ENCODE measurements at regions not wholly inside any gene's neighbourhood (a gene's known extent, or its start where the extent isn't known, plus 50 kb on each side); places are given as distances from the start of the nearest gene placed in this dataset.

GRCh38 chr10:10010397-10010796, 1007.3 kb upstream of the CELF2 start:
- Mint-ChIP-seq H3K36me3 (no peaks in the 10 kb centered on the region), H3K27ac (no peak overlapping the region), H3K4me3 (no peak overlapping the region), H3K27me3 (peaks cover 0 to 7% of the 10 kb centered on the region in 2 donors), H3K9me3 (no peaks in the 10 kb centered on the region), H3K4me1 (no peaks in the 10 kb centered on the region)
- no peaks in the 10 kb centered on the region for H3K27me3 ChIP-seq (replicated peaks in 1 of 2; ENCODE audit: control insufficient read depth in 2 of 2, extremely low read depth in 1 of 2, insufficient read depth in 2 of 2, low read length in 1 of 2)
- ChIA-PET CTCF (no interaction called here), POLR2A (no interaction called here)
- H3K36me3 ChIP-seq (ENCODE audit: control insufficient read depth in 2 of 2, extremely low read depth in 1 of 2, insufficient read depth in 1 of 2, low read length in 1 of 2) = no peaks in the 10 kb centered on the region
- no peaks in the 10 kb centered on the region for H3K4me1 ChIP-seq (ENCODE audit: control insufficient read depth in 1 of 2, extremely low read depth in 1 of 2, insufficient read depth in 2 of 2, low read length in 2 of 2)
- no peak overlapping the region for H3K27ac ChIP-seq (ENCODE audit: low read length)
- no peak overlapping the region for H3K4me3 ChIP-seq (ENCODE audit: control insufficient read depth in 1 of 2, extremely low read depth in 1 of 2, low read length in 1 of 2)
- ATAC-seq (replicated peaks in 1 of 4) (no peak), DNase-seq (no peak)
- WGBS (ENCODE audit: insufficient coverage) = no CpG with 5 or more reads among the region's 2 CpGs
- no peaks in the 10 kb centered on the region for H3K9me3 ChIP-seq

GRCh38 chr10:10014846-10015245, 1002.8 kb upstream of the CELF2 start:
- no peaks in the 10 kb centered on the region for H3K27me3 ChIP-seq (replicated peaks in 1 of 2; ENCODE audit: control insufficient read depth in 2 of 2, extremely low read depth in 1 of 2, insufficient read depth in 2 of 2, low read length in 1 of 2)
- no peaks in the 10 kb centered on the region for H3K9me3 ChIP-seq
- H3K27ac Mint-ChIP-seq = no peak overlapping the region
- 100% methylated on average over 1 of the region's 1 CpG for WGBS (ENCODE audit: insufficient coverage)
- no peak for DNase-seq
- H3K4me3 ChIP-seq (ENCODE audit: control insufficient read depth in 1 of 2, extremely low read depth in 1 of 2, low read length in 1 of 2) = no peak overlapping the region
- no peaks in the 10 kb centered on the region for H3K36me3 ChIP-seq (ENCODE audit: control insufficient read depth in 2 of 2, extremely low read depth in 1 of 2, insufficient read depth in 1 of 2, low read length in 1 of 2)
- H3K9me3 Mint-ChIP-seq = peaks cover 0 to 7% (median 4%) of the 10 kb centered on the region in 3 donors
- H3K4me1 ChIP-seq (ENCODE audit: control insufficient read depth in 1 of 2, extremely low read depth in 1 of 2, insufficient read depth in 2 of 2, low read length in 2 of 2) = no peaks in the 10 kb centered on the region
- H3K4me1 Mint-ChIP-seq = no peaks in the 10 kb centered on the region
- H3K27me3 Mint-ChIP-seq = peaks cover 0 to 6% of the 10 kb centered on the region in 2 donors
- H3K4me3 Mint-ChIP-seq = no peak overlapping the region
- no peaks in the 10 kb centered on the region for H3K36me3 Mint-ChIP-seq
- no peak for ATAC-seq (replicated peaks in 1 of 4)
- H3K27ac ChIP-seq (ENCODE audit: low read length) = no peak overlapping the region
- ChIA-PET CTCF (no interaction called here), POLR2A (no interaction called here)

GRCh38 chr10:10017716-10018115, 1000.0 kb upstream of the CELF2 start:
- ChIA-PET CTCF (no interaction called here), POLR2A (no interaction called here)
- no peaks in the 10 kb centered on the region for H3K4me1 ChIP-seq (ENCODE audit: control insufficient read depth in 1 of 2, extremely low read depth in 1 of 2, insufficient read depth in 2 of 2, low read length in 2 of 2)
- no peak overlapping the region for H3K27ac ChIP-seq (ENCODE audit: low read length)
- H3K36me3 Mint-ChIP-seq = no peaks in the 10 kb centered on the region
- no peak overlapping the region for H3K4me3 ChIP-seq (ENCODE audit: control insufficient read depth in 1 of 2, extremely low read depth in 1 of 2, low read length in 1 of 2)
- H3K36me3 ChIP-seq (ENCODE audit: control insufficient read depth in 2 of 2, extremely low read depth in 1 of 2, insufficient read depth in 1 of 2, low read length in 1 of 2) = no peaks in the 10 kb centered on the region
- no peaks in the 10 kb centered on the region for H3K4me1 Mint-ChIP-seq
- no peak overlapping the region for H3K27ac Mint-ChIP-seq
- 100% methylated on average over 2 of the region's 5 CpGs for WGBS (ENCODE audit: insufficient coverage)
- peaks cover 0 to 6% of the 10 kb centered on the region in 2 donors for H3K27me3 Mint-ChIP-seq
- H3K4me3 Mint-ChIP-seq = no peak overlapping the region
- H3K27me3 ChIP-seq (replicated peaks in 1 of 2; ENCODE audit: control insufficient read depth in 2 of 2, extremely low read depth in 1 of 2, insufficient read depth in 2 of 2, low read length in 1 of 2) = no peaks in the 10 kb centered on the region
- no peaks in the 10 kb centered on the region for H3K9me3 ChIP-seq
- H3K9me3 Mint-ChIP-seq = peaks cover 8 to 14% (median 10%) of the 10 kb centered on the region in 3 donors
- DNase-seq (no peak), ATAC-seq (replicated peaks in 1 of 4) (no peak)

GRCh38 chr10:10020945-10021344, 996.7 kb upstream of the CELF2 start:
- Mint-ChIP-seq H3K27ac (no peak overlapping the region), H3K4me3 (no peak overlapping the region), H3K4me1 (no peaks in the 10 kb centered on the region), H3K36me3 (no peaks in the 10 kb centered on the region), H3K27me3 (peaks cover 0 to 9% of the 10 kb centered on the region in 2 donors), H3K9me3 (peaks cover 8 to 19% (median 10%) of the 10 kb centered on the region in 3 donors)
- no peak overlapping the region for H3K27ac ChIP-seq (ENCODE audit: low read length)
- ATAC-seq (replicated peaks in 1 of 4) (no peak), DNase-seq (no peak)
- no peaks in the 10 kb centered on the region for H3K27me3 ChIP-seq (replicated peaks in 1 of 2; ENCODE audit: control insufficient read depth in 2 of 2, extremely low read depth in 1 of 2, insufficient read depth in 2 of 2, low read length in 1 of 2)
- CTCF ChIA-PET = no interaction called here
- 80% methylated on average over 1 of the region's 1 CpG for WGBS (ENCODE audit: insufficient coverage)
- no peaks in the 10 kb centered on the region for H3K9me3 ChIP-seq
- no peak overlapping the region for H3K4me3 ChIP-seq (ENCODE audit: control insufficient read depth in 1 of 2, extremely low read depth in 1 of 2, low read length in 1 of 2)
- H3K36me3 ChIP-seq (ENCODE audit: control insufficient read depth in 2 of 2, extremely low read depth in 1 of 2, insufficient read depth in 1 of 2, low read length in 1 of 2) = no peaks in the 10 kb centered on the region
- H3K4me1 ChIP-seq (ENCODE audit: control insufficient read depth in 1 of 2, extremely low read depth in 1 of 2, insufficient read depth in 2 of 2, low read length in 2 of 2) = no peaks in the 10 kb centered on the region
- POLR2A ChIA-PET = interaction anchor here in 1 of 2 donors (0.6 kb wide), 1 partner anchor 16 kb away, joined by 4 read pairs; no protein-coding TSS in a partner anchor

- H3K4me1 ChIP-seq (ENCODE audit: control insufficient read depth in 1 of 2, extremely low read depth in 1 of 2, insufficient read depth in 2 of 2, low read length in 2 of 2) = no peaks in the 10 kb centered on the region
- no peaks in the 10 kb centered on the region for H3K9me3 ChIP-seq
- ChIA-PET CTCF (no interaction called here), POLR2A (no interaction called here)
- Mint-ChIP-seq H3K4me1 (no peaks in the 10 kb centered on the region), H3K4me3 (no peak overlapping the region), H3K27ac (no peak overlapping the region), H3K27me3 (peaks cover 3 to 5% of the 10 kb centered on the region in 2 donors), H3K36me3 (no peaks in the 10 kb centered on the region), H3K9me3 (no peaks in the 10 kb centered on the region)
- DNase-seq (no peak), ATAC-seq (replicated peaks in 1 of 4) (no peak)
- no CpG with 5 or more reads among the region's 2 CpGs for WGBS (ENCODE audit: insufficient coverage)
- H3K4me3 ChIP-seq (ENCODE audit: control insufficient read depth in 1 of 2, extremely low read depth in 1 of 2, low read length in 1 of 2) = no peak overlapping the region
- no peak overlapping the region for H3K27ac ChIP-seq (ENCODE audit: low read length)
- H3K27me3 ChIP-seq (replicated peaks in 1 of 2; ENCODE audit: control insufficient read depth in 2 of 2, extremely low read depth in 1 of 2, insufficient read depth in 2 of 2, low read length in 1 of 2) = no peaks in the 10 kb centered on the region
- H3K36me3 ChIP-seq (ENCODE audit: control insufficient read depth in 2 of 2, extremely low read depth in 1 of 2, insufficient read depth in 1 of 2, low read length in 1 of 2) = no peaks in the 10 kb centered on the region
Observed at GRCh38 chr10:10032991-10033390, 984.7 kb upstream of the CELF2 start.

- no peak overlapping the region for H3K27ac ChIP-seq (ENCODE audit: low read length)
- no peaks in the 10 kb centered on the region for H3K9me3 ChIP-seq
- ChIA-PET POLR2A (no interaction called here), CTCF (no interaction called here)
- H3K27ac Mint-ChIP-seq = no peak overlapping the region
- H3K36me3 ChIP-seq (ENCODE audit: control insufficient read depth in 2 of 2, extremely low read depth in 1 of 2, insufficient read depth in 1 of 2, low read length in 1 of 2) = no peaks in the 10 kb centered on the region
- H3K4me3 ChIP-seq (ENCODE audit: control insufficient read depth in 1 of 2, extremely low read depth in 1 of 2, low read length in 1 of 2) = no peak overlapping the region
- ATAC-seq (replicated peaks in 1 of 4) (no peak), DNase-seq (no peak)
- peaks cover 0 to 6% of the 10 kb centered on the region in 2 donors for H3K27me3 Mint-ChIP-seq
- H3K9me3 Mint-ChIP-seq = no peaks in the 10 kb centered on the region
- H3K4me3 Mint-ChIP-seq = no peak overlapping the region
- no peaks in the 10 kb centered on the region for H3K4me1 ChIP-seq (ENCODE audit: control insufficient read depth in 1 of 2, extremely low read depth in 1 of 2, insufficient read depth in 2 of 2, low read length in 2 of 2)
- no peaks in the 10 kb centered on the region for H3K27me3 ChIP-seq (replicated peaks in 1 of 2; ENCODE audit: control insufficient read depth in 2 of 2, extremely low read depth in 1 of 2, insufficient read depth in 2 of 2, low read length in 1 of 2)
- no peaks in the 10 kb centered on the region for H3K36me3 Mint-ChIP-seq
- H3K4me1 Mint-ChIP-seq = no peaks in the 10 kb centered on the region
Observed at GRCh38 chr10:10038348-10038747, 979.3 kb upstream of the CELF2 start.

GRCh38 chr10:10039595-10039994, 978.1 kb upstream of the CELF2 start:
- POLR2A ChIA-PET = no interaction called here
- no peaks in the 10 kb centered on the region for H3K4me1 ChIP-seq (ENCODE audit: control insufficient read depth in 1 of 2, extremely low read depth in 1 of 2, insufficient read depth in 2 of 2, low read length in 2 of 2)
- DNase-seq = no peak
- Mint-ChIP-seq H3K36me3 (no peaks in the 10 kb centered on the region), H3K27me3 (peaks cover 0 to 6% of the 10 kb centered on the region in 2 donors), H3K4me1 (no peaks in the 10 kb centered on the region), H3K4me3 (no peak overlapping the region), H3K9me3 (no peaks in the 10 kb centered on the region), H3K27ac (no peak overlapping the region)
- CTCF ChIA-PET = no interaction called here
- H3K27me3 ChIP-seq (replicated peaks in 1 of 2; ENCODE audit: control insufficient read depth in 2 of 2, extremely low read depth in 1 of 2, insufficient read depth in 2 of 2, low read length in 1 of 2) = no peaks in the 10 kb centered on the region
- ATAC-seq (replicated peaks in 1 of 4) = no peak
- no peak overlapping the region for H3K4me3 ChIP-seq (ENCODE audit: control insufficient read depth in 1 of 2, extremely low read depth in 1 of 2, low read length in 1 of 2)
- H3K27ac ChIP-seq (ENCODE audit: low read length) = no peak overlapping the region
- no peaks in the 10 kb centered on the region for H3K36me3 ChIP-seq (ENCODE audit: control insufficient read depth in 2 of 2, extremely low read depth in 1 of 2, insufficient read depth in 1 of 2, low read length in 1 of 2)
- WGBS (ENCODE audit: insufficient coverage) = no CpG with 5 or more reads among the region's 2 CpGs
- H3K9me3 ChIP-seq = no peaks in the 10 kb centered on the region
